KMS-11 (cell line): ENCODE measurements at regions not wholly inside any gene's neighbourhood (a gene's known extent, or its start where the extent isn't known, plus 50 kb on each side); places are given as distances from the start of the nearest gene placed in this dataset.
A peak's percentile ranks its signal among the peaks of the same experiment; 100 is the strongest.

Experiments used
- H2AFZ ChIP-seq: fragments of 200-600 bp; sonication (generic); 2 replicates; pipeline ENCODE4 v1.6.1; 2016; ENCODE audit warnings: antibody characterized with exemption, mixed run types, low read depth
- H3K27ac ChIP-seq: fragments of 200-600 bp; sonication (generic); 2 replicates; pipeline ENCODE4 v1.6.1; 2016; ENCODE audit warnings: mild to moderate bottlenecking, mixed run types
- H3K27me3 ChIP-seq: fragments of 200-600 bp; sonication (generic); 2 replicates; pipeline ENCODE4 v1.6.1; 2017; ENCODE audit warnings: mild to moderate bottlenecking, low read depth, mixed run types, moderate library complexity; ENCODE audit not compliant: insufficient read depth
- H3K36me3 ChIP-seq: fragments of 200-600 bp; sonication (generic); 2 replicates; pipeline ENCODE4 v1.6.1; 2017; ENCODE audit warnings: mild to moderate bottlenecking, mixed run types; ENCODE audit not compliant: insufficient read depth
- H3K4me1 ChIP-seq: fragments of 200-600 bp; sonication (generic); 2 replicates; pipeline ENCODE4 v1.6.1; 2016; ENCODE audit warnings: mild to moderate bottlenecking, low read depth, mixed run types; ENCODE audit not compliant: poor library complexity, severe bottlenecking
- H3K4me2 ChIP-seq: fragments of 200-600 bp; sonication (generic); 2 replicates; pipeline ENCODE4 v1.7.0; 2016; ENCODE audit warnings: mild to moderate bottlenecking, mixed run types
- H3K4me3 ChIP-seq: fragments of 200-600 bp; sonication (generic); IDR thresholded peaks from 2 replicates; pipeline ENCODE4 v1.6.1; 2017; ENCODE audit warnings: low read depth, low read length, mixed read lengths; ENCODE audit not compliant: insufficient read depth
- H3K79me2 ChIP-seq: fragments of 200-600 bp; sonication (generic); 2 replicates; pipeline ENCODE4 v1.6.1; 2016; ENCODE audit warnings: low read depth, mixed run types; ENCODE audit not compliant: insufficient read depth
- H3K9ac ChIP-seq: fragments of 200-600 bp; sonication (generic); 2 replicates; pipeline ENCODE4 v1.6.1; 2016; ENCODE audit warnings: mild to moderate bottlenecking, mixed run types
- H4K20me1 ChIP-seq: fragments of 200-600 bp; sonication (generic); 2 replicates; pipeline ENCODE4 v1.6.1; 2016; ENCODE audit warnings: mild to moderate bottlenecking, mixed run types; ENCODE audit not compliant: insufficient read depth
- CTCF ChIP-seq: fragments of 200-600 bp; sonication (generic); conservative IDR thresholded peaks from 2 replicates; pipeline ENCODE4 v1.6.1; 2017; ENCODE audit warnings: low read depth, mild to moderate bottlenecking, antibody characterized with exemption, low read length, moderate library complexity, mixed read lengths

GRCh38 chr4:133347409-133347808, 198.3 kb downstream of the PCDH10 start:
- Histone ChIP-seq H3K4me2 (no peak overlapping the region), H3K79me2 (no peaks in the 10 kb centered on the region), H3K9ac (no peak overlapping the region), H4K20me1 (no peaks in the 10 kb centered on the region), H3K27me3 (no peaks in the 10 kb centered on the region), H3K36me3 (no peaks in the 10 kb centered on the region), H3K4me3 (no peak overlapping the region), H3K4me1 (no peaks in the 10 kb centered on the region), H2AFZ (no peak overlapping the region), H3K27ac (no peak overlapping the region)
- no peak for TF ChIP-seq CTCF

GRCh38 chr4:133324491-133324890, 175.4 kb downstream of the PCDH10 start:
- TF ChIP-seq CTCF, result no peak
- H3K4me1 ChIP-seq, result no peaks in the 10 kb centered on the region
- no peaks in the 10 kb centered on the region for H3K27me3 ChIP-seq
- no peaks in the 10 kb centered on the region for H3K79me2 ChIP-seq
- H3K4me2 ChIP-seq, result no peak overlapping the region
- H4K20me1 ChIP-seq, result no peaks in the 10 kb centered on the region
- no peak overlapping the region for H2AFZ ChIP-seq
- no peak overlapping the region for H3K4me3 ChIP-seq
- H3K27ac ChIP-seq, result no peak overlapping the region
- no peak overlapping the region for H3K9ac ChIP-seq
- no peaks in the 10 kb centered on the region for H3K36me3 ChIP-seq

GRCh38 chr4:133323670-133324069, 174.6 kb downstream of the PCDH10 start:
- no peak overlapping the region for H3K4me3 ChIP-seq
- H3K36me3 ChIP-seq, result no peaks in the 10 kb centered on the region
- H3K4me2 ChIP-seq, result no peak overlapping the region
- no peak overlapping the region for H2AFZ ChIP-seq
- H3K27ac ChIP-seq, result no peak overlapping the region
- TF ChIP-seq CTCF, result no peak
- H4K20me1 ChIP-seq, result no peaks in the 10 kb centered on the region
- no peaks in the 10 kb centered on the region for H3K27me3 ChIP-seq
- no peaks in the 10 kb centered on the region for H3K4me1 ChIP-seq
- H3K9ac ChIP-seq, result no peak overlapping the region
- H3K79me2 ChIP-seq, result no peaks in the 10 kb centered on the region

GRCh38 chr4:133320576-133321170, 171.6 kb downstream of the PCDH10 start:
- H2AFZ ChIP-seq, result no peak overlapping the region
- no peak overlapping the region for H3K27ac ChIP-seq
- H3K36me3 ChIP-seq, result no peaks in the 10 kb centered on the region
- H3K9ac ChIP-seq, result no peak overlapping the region
- no peak overlapping the region for H3K4me3 ChIP-seq
- H3K27me3 ChIP-seq, result no peaks in the 10 kb centered on the region
- H4K20me1 ChIP-seq, result no peaks in the 10 kb centered on the region
- peak; percentile 67 for TF ChIP-seq CTCF
- H3K79me2 ChIP-seq, result no peaks in the 10 kb centered on the region
- H3K4me2 ChIP-seq, result no peak overlapping the region
- H3K4me1 ChIP-seq, result no peaks in the 10 kb centered on the region

- H3K4me1 ChIP-seq, result no peaks in the 10 kb centered on the region
- H3K27me3 ChIP-seq, result no peaks in the 10 kb centered on the region
- no peaks in the 10 kb centered on the region for H3K79me2 ChIP-seq
- no peak overlapping the region for H3K4me3 ChIP-seq
- H3K36me3 ChIP-seq, result no peaks in the 10 kb centered on the region
- no peak overlapping the region for H3K4me2 ChIP-seq
- H2AFZ ChIP-seq, result no peak overlapping the region
- no peak overlapping the region for H3K9ac ChIP-seq
- no peak for TF ChIP-seq CTCF
- no peaks in the 10 kb centered on the region for H4K20me1 ChIP-seq
- no peak overlapping the region for H3K27ac ChIP-seq
Observed at GRCh38 chr4:133316909-133317308, 167.8 kb downstream of the PCDH10 start.
